ENCODE measurements at regions not wholly inside any gene's neighbourhood (a gene's known extent, or its start where the extent isn't known, plus 50 kb on each side); places are given as distances from the start of the nearest gene placed in this dataset.
"Not testable (repeated sequence)": the region's sequence is repeated elsewhere in the genome, so short reads cannot be mapped to it uniquely, and the experiment has no call there.

GRCh38 chr9:94173632-94174031 lies 85.5 kb upstream of the ZNF169 start:
- no peak overlapping the region for H3K4me3 ChIP-seq (ENCODE audit: low read depth, low read length)
- H3K9me3 ChIP-seq (ENCODE audit: control insufficient read depth, insufficient read depth, low read length): no peaks in the 10 kb centered on the region
- no peaks in the 10 kb centered on the region for H3K4me1 ChIP-seq (ENCODE audit: control insufficient read depth, insufficient read depth, low read length)
- H3K27me3 ChIP-seq (ENCODE audit: control insufficient read depth, insufficient read depth, low read length): no peaks in the 10 kb centered on the region
- H3K9ac ChIP-seq (ENCODE audit: low read depth, low read length): no peak overlapping the region
- H3K36me3 ChIP-seq (ENCODE audit: control insufficient read depth, insufficient read depth, low read length): peaks cover 8% of the 10 kb centered on the region

- H3K9ac ChIP-seq (ENCODE audit: low read depth, low read length): no peak overlapping the region
- H3K4me1 ChIP-seq (ENCODE audit: control insufficient read depth, insufficient read depth, low read length): no peaks in the 10 kb centered on the region
- no peaks in the 10 kb centered on the region for H3K27me3 ChIP-seq (ENCODE audit: control insufficient read depth, insufficient read depth, low read length)
- no peaks in the 10 kb centered on the region for H3K9me3 ChIP-seq (ENCODE audit: control insufficient read depth, insufficient read depth, low read length)
- H3K36me3 ChIP-seq (ENCODE audit: control insufficient read depth, insufficient read depth, low read length): peaks cover 8% of the 10 kb centered on the region
- no peak overlapping the region for H3K4me3 ChIP-seq (ENCODE audit: low read depth, low read length)
These were observed 84.9 kb upstream of the ZNF169 start for GRCh38 chr9:94174164-94174563.

DNA sequence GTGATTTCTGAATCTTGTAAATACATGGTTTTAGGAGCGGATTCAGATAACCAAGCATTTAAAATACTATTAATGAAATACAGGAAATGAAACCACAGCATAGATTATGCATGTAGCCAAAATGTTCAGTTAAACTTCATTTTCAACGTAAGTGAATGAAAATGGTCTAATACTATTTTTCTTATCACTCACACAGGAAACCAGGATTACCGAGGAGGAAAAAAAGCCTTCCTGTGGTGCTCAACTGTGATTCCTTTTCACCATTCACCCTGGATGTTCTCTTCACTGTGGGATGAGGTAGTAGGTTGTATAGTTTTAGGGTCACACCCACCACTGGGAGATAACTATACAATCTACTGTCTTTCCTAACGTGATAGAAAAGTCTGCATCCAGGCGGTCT lies 83.4 kb upstream of the ZNF169 start:
- Histone ChIP-seq H3K9me3 (ENCODE audit: control insufficient read depth, insufficient read depth, low read length) (no peaks in the 10 kb centered on the region), H3K9ac (ENCODE audit: low read depth, low read length) (no peak overlapping the region), H3K27me3 (ENCODE audit: control insufficient read depth, insufficient read depth, low read length) (no peaks in the 10 kb centered on the region), H3K4me1 (ENCODE audit: control insufficient read depth, insufficient read depth, low read length) (no peaks in the 10 kb centered on the region), H3K36me3 (ENCODE audit: control insufficient read depth, insufficient read depth, low read length) (peaks cover 8% of the 10 kb centered on the region), H3K4me3 (ENCODE audit: low read depth, low read length) (no peak overlapping the region)

- H3K4me3 ChIP-seq (ENCODE audit: low read depth, low read length): no peak overlapping the region
- no peaks in the 10 kb centered on the region for H3K9me3 ChIP-seq (ENCODE audit: control insufficient read depth, insufficient read depth, low read length)
- H3K36me3 ChIP-seq (ENCODE audit: control insufficient read depth, insufficient read depth, low read length): peaks cover 8% of the 10 kb centered on the region
- no peak overlapping the region for H3K9ac ChIP-seq (ENCODE audit: low read depth, low read length)
- no peaks in the 10 kb centered on the region for H3K4me1 ChIP-seq (ENCODE audit: control insufficient read depth, insufficient read depth, low read length)
- no peaks in the 10 kb centered on the region for H3K27me3 ChIP-seq (ENCODE audit: control insufficient read depth, insufficient read depth, low read length)
These were observed 82.5 kb upstream of the ZNF169 start for GRCh38 chr9:94176608-94177007.

DNA sequence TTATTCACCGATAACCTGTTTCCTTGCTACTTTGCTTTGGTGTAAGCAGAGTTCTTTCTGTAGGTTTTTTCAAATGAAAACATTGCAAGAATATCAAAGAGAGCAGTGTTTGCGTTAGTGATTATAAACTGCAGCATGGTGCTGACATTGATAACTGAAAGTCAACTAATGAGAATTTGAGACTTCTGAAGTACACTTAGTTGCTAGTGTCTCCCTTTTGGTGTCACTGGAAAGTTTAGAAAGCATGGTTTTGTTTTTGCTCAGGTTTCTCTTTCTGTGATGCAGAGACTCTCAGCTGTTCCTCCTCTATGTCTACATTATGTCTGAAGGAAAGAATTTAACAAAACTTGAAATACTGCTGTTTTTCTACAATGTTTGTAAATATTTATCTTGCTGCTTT lies 80.2 kb upstream of the ZNF169 start:
- no peaks in the 10 kb centered on the region for H3K9me3 ChIP-seq (ENCODE audit: control insufficient read depth, insufficient read depth, low read length)
- H3K4me1 ChIP-seq (ENCODE audit: control insufficient read depth, insufficient read depth, low read length): peaks cover 5% of the 10 kb centered on the region
- peaks cover 8% of the 10 kb centered on the region for H3K36me3 ChIP-seq (ENCODE audit: control insufficient read depth, insufficient read depth, low read length)
- no peak overlapping the region for H3K9ac ChIP-seq (ENCODE audit: low read depth, low read length)
- no peak overlapping the region for H3K4me3 ChIP-seq (ENCODE audit: low read depth, low read length)
- H3K27me3 ChIP-seq (ENCODE audit: control insufficient read depth, insufficient read depth, low read length): no peaks in the 10 kb centered on the region

DNA sequence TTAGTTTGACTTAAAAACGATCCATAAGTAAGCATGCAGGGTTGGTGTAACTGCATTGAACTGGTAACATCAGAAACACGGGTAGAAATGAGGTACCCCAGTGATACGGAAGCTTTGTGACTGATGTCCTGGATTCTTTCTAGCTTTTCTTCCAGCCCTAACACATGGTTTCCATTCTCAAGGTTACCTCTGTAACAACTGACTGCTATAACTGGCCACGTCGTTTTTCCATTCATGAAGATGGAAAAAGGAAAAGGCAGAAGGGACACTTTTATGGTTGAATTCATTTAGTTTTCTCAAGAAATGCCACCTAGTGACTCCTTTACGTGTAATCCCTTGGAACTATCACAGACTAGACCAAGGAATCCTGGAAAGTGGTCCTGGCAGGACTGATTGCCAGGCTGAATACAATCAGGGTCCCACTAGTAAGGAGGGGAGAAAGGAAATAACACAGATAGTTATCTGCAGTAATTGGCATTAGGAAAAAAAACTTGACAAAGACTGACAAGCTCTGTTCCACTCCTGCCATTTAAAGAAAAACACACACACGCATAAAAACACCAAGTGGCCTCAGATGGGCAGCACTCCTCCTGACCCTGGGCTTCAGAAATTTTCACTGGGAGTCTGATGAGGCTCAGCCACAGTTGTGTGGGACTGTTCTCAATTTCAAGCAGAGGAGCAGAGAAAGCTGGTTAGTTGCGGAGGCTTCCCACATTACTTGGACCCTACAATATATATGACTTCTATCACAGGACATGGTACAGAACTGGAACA lies 77.5 kb upstream of the ZNF169 start:
- H3K36me3 ChIP-seq (ENCODE audit: control insufficient read depth, insufficient read depth, low read length): peaks cover 2% of the 10 kb centered on the region

GRCh38 chr9:94182532-94182931 lies 76.6 kb upstream of the ZNF169 start:
- Histone ChIP-seq H3K36me3 (ENCODE audit: control insufficient read depth, insufficient read depth, low read length) (no peaks in the 10 kb centered on the region), H3K4me1 (ENCODE audit: control insufficient read depth, insufficient read depth, low read length) (peaks cover 5% of the 10 kb centered on the region), H3K9me3 (ENCODE audit: control insufficient read depth, insufficient read depth, low read length) (no peaks in the 10 kb centered on the region), H3K27me3 (ENCODE audit: control insufficient read depth, insufficient read depth, low read length) (no peaks in the 10 kb centered on the region), H3K4me3 (ENCODE audit: low read depth, low read length) (no peak overlapping the region), H3K9ac (ENCODE audit: low read depth, low read length) (no peak overlapping the region)

More for the DNA sequence above, 77.5 kb upstream of the ZNF169 start:
- Histone ChIP-seq H3K4me3 (ENCODE audit: low read depth, low read length) (no peak overlapping the region), H3K27me3 (ENCODE audit: control insufficient read depth, insufficient read depth, low read length) (no peaks in the 10 kb centered on the region), H3K4me1 (ENCODE audit: control insufficient read depth, insufficient read depth, low read length) (peaks cover 5% of the 10 kb centered on the region), H3K9me3 (ENCODE audit: control insufficient read depth, insufficient read depth, low read length) (no peaks in the 10 kb centered on the region), H3K9ac (ENCODE audit: low read depth, low read length) (no peak overlapping the region)

GRCh38 chr9:94183240-94183999 lies 75.7 kb upstream of the ZNF169 start:
- Histone ChIP-seq H3K9ac (ENCODE audit: low read depth, low read length) (no peak overlapping the region), H3K4me1 (ENCODE audit: control insufficient read depth, insufficient read depth, low read length) (peaks cover 5% of the 10 kb centered on the region), H3K36me3 (ENCODE audit: control insufficient read depth, insufficient read depth, low read length) (no peaks in the 10 kb centered on the region), H3K27me3 (ENCODE audit: control insufficient read depth, insufficient read depth, low read length) (no peaks in the 10 kb centered on the region), H3K9me3 (ENCODE audit: control insufficient read depth, insufficient read depth, low read length) (no peaks in the 10 kb centered on the region), H3K4me3 (ENCODE audit: low read depth, low read length) (no peak overlapping the region)

GRCh38 chr9:94188246-94188645 lies 70.9 kb upstream of the ZNF169 start:
- no peaks in the 10 kb centered on the region for H3K36me3 ChIP-seq (ENCODE audit: control insufficient read depth, insufficient read depth, low read length)

DNA sequence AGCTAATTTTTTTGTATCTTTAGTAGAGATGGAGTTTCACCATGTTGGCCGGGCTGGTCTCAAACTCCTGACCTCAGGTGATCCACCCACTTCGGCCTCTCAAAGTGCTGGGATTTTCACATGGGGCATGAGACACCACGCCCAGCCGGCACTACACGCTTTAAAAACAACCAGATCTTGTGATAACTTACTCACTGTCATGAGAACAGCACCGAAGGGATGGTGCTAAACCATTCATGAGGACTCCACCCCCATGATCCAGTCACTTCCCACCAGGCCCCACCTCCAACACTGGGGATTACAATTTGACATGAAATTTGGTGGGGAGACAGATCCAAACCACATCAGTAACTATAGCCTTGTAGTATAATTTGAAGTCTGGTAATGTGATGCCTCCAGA lies 67.4 kb upstream of the ZNF169 start:
- H3K9me3 ChIP-seq (ENCODE audit: control insufficient read depth, insufficient read depth, low read length); H3K36me3 ChIP-seq (ENCODE audit: control insufficient read depth, insufficient read depth, low read length); H3K4me1 ChIP-seq (ENCODE audit: control insufficient read depth, insufficient read depth, low read length); H3K27me3 ChIP-seq (ENCODE audit: control insufficient read depth, insufficient read depth, low read length); H3K9ac ChIP-seq (ENCODE audit: low read depth, low read length); H3K4me3 ChIP-seq (ENCODE audit: low read depth, low read length): not testable (repeated sequence)

More at GRCh38 chr9:94188246-94188645, 70.9 kb upstream of the ZNF169 start:
- Histone ChIP-seq H3K9me3 (ENCODE audit: control insufficient read depth, insufficient read depth, low read length) (no peaks in the 10 kb centered on the region), H3K9ac (ENCODE audit: low read depth, low read length) (no peak overlapping the region), H3K4me1 (ENCODE audit: control insufficient read depth, insufficient read depth, low read length) (no peaks in the 10 kb centered on the region), H3K27me3 (ENCODE audit: control insufficient read depth, insufficient read depth, low read length) (no peaks in the 10 kb centered on the region), H3K4me3 (ENCODE audit: low read depth, low read length) (no peak overlapping the region)

DNA sequence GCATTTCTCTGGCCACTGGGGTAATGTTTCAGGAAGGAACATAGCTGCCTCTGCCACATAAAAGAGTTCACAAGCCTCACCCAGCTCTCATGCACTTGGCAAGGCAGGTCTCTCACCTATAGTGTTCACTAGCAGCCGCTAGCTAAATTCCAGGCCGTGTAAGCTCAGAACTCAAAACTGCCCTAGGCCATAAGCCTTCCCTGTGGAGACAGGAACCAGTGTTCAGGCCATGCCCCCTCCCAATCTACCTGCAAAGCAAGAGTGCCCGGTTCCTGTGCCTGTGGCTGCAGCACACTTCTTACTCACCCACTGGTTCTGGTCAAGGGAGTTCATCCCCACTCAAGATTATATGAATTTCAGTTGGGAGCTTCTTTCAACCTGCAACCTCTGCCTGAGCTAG lies 60.7 kb upstream of the ZNF169 start:
- Histone ChIP-seq H3K27me3 (ENCODE audit: control insufficient read depth, insufficient read depth, low read length) (no peaks in the 10 kb centered on the region), H3K36me3 (ENCODE audit: control insufficient read depth, insufficient read depth, low read length) (no peaks in the 10 kb centered on the region), H3K4me1 (ENCODE audit: control insufficient read depth, insufficient read depth, low read length) (no peaks in the 10 kb centered on the region), H3K9ac (ENCODE audit: low read depth, low read length) (no peak overlapping the region), H3K9me3 (ENCODE audit: control insufficient read depth, insufficient read depth, low read length) (no peaks in the 10 kb centered on the region), H3K4me3 (ENCODE audit: low read depth, low read length) (no peak overlapping the region)

- Histone ChIP-seq H3K9me3 (ENCODE audit: control insufficient read depth, insufficient read depth, low read length) (no peaks in the 10 kb centered on the region), H3K4me3 (ENCODE audit: low read depth, low read length) (no peak overlapping the region), H3K9ac (ENCODE audit: low read depth, low read length) (no peak overlapping the region), H3K27me3 (ENCODE audit: control insufficient read depth, insufficient read depth, low read length) (no peaks in the 10 kb centered on the region), H3K36me3 (ENCODE audit: control insufficient read depth, insufficient read depth, low read length) (no peaks in the 10 kb centered on the region), H3K4me1 (ENCODE audit: control insufficient read depth, insufficient read depth, low read length) (no peaks in the 10 kb centered on the region)
These were observed 59.3 kb upstream of the ZNF169 start for GRCh38 chr9:94199776-94200175.

Measured in iPS-15b (cell line).